ENCODE measurements at regions not wholly inside any gene's neighbourhood (a gene's known extent, or its start where the extent isn't known, plus 50 kb on each side); places are given as distances from the start of the nearest gene placed in this dataset.

DNA sequence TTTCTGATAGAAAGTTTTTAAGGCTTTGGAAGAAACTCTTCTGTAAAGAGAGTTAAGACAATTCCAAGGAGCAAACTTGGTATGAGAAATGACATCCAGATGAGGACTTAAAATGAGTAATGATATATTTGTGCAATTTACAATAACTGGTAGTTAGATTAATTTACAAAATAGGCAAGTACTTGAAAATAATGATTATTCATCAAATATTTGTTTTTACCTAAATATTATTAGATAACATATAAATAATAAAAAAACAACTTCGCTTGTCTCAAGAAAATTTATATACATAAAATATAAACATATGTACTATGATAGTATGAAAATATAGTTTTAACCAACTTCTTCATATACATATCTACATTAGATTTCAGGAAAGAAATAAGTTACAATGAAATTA, 478.5 kb downstream of the TRIB2 start:
- no peaks in the 10 kb centered on the region for H3K4me1 ChIP-seq (ENCODE audit: insufficient read depth, low read length, poor library complexity, severe bottlenecking)
- H4K20me1 ChIP-seq (ENCODE audit: insufficient read depth, low read length) = no peaks in the 10 kb centered on the region
- POLR2A ChIA-PET = no interaction called here
- H3K9me3 ChIP-seq (ENCODE audit: low read length) = no peaks in the 10 kb centered on the region
- intact Hi-C loops (cut with micrococcal nuclease; ENCODE audit: unreplicated experiment) = no loop called here
- no peaks in the 10 kb centered on the region for H3K9me2 ChIP-seq (ENCODE audit: insufficient read depth, low read length)
- H3K79me2 ChIP-seq (ENCODE audit: insufficient read depth, low read depth, low read length) = no peaks in the 10 kb centered on the region
- H3K4me2 ChIP-seq (ENCODE audit: low read length) = no peak overlapping the region
- H3K27ac ChIP-seq (ENCODE audit: low read depth, low read length, poor library complexity, severe bottlenecking) = no peak overlapping the region
- no peak for TF ChIP-seq EZH2phosphoT487 (IDR thresholded peaks at IDR 0.05; ENCODE audit: borderline replicate concordance, low read depth, low read length)
- TF ChIP-seq CTCF (conservative IDR thresholded peaks at IDR 0.05; ENCODE audit: low read length) = no peak
- H2AFZ ChIP-seq (ENCODE audit: low read length) = no peak overlapping the region
- CTCF ChIA-PET (ENCODE audit: unreplicated experiment) = no interaction called here
- H3K36me3 ChIP-seq (ENCODE audit: insufficient read depth, low read length) = no peaks in the 10 kb centered on the region
- no TSS peak for BruUV-seq (replicated peaks)
- no peak for DNase-seq (ENCODE audit: low spot score)
- no peak overlapping the region for H3K4me3 ChIP-seq (ENCODE audit: low read depth, low read length, poor library complexity, severe bottlenecking)

- CTCF ChIA-PET (ENCODE audit: unreplicated experiment) = no interaction called here
- no peaks in the 10 kb centered on the region for H3K79me2 ChIP-seq (ENCODE audit: insufficient read depth, low read depth, low read length)
- no peak overlapping the region for H3K27ac ChIP-seq (ENCODE audit: low read depth, low read length, poor library complexity, severe bottlenecking)
- H2AFZ ChIP-seq (ENCODE audit: low read length) = no peak overlapping the region
- TF ChIP-seq EZH2phosphoT487 (IDR thresholded peaks at IDR 0.05; ENCODE audit: borderline replicate concordance, low read depth, low read length) (no peak), CTCF (conservative IDR thresholded peaks at IDR 0.05; ENCODE audit: low read length) (no peak)
- no peaks in the 10 kb centered on the region for H3K9me3 ChIP-seq (ENCODE audit: low read length)
- no peak overlapping the region for H3K4me3 ChIP-seq (ENCODE audit: low read depth, low read length, poor library complexity, severe bottlenecking)
- no peaks in the 10 kb centered on the region for H3K36me3 ChIP-seq (ENCODE audit: insufficient read depth, low read length)
- DNase-seq (ENCODE audit: low spot score) = no peak
- H4K20me1 ChIP-seq (ENCODE audit: insufficient read depth, low read length) = no peaks in the 10 kb centered on the region
- H3K9me2 ChIP-seq (ENCODE audit: insufficient read depth, low read length) = no peaks in the 10 kb centered on the region
- no TSS peak for BruUV-seq (replicated peaks)
- H3K4me1 ChIP-seq (ENCODE audit: insufficient read depth, low read length, poor library complexity, severe bottlenecking) = no peaks in the 10 kb centered on the region
- H3K4me2 ChIP-seq (ENCODE audit: low read length) = no peak overlapping the region
- POLR2A ChIA-PET = no interaction called here
- intact Hi-C loops (cut with micrococcal nuclease; ENCODE audit: unreplicated experiment) = no loop called here
Measured at GRCh38 chr2:13197248-13197647, 480.5 kb downstream of the TRIB2 start.

- no peak overlapping the region for H3K4me2 ChIP-seq (ENCODE audit: low read length)
- H3K4me1 ChIP-seq (ENCODE audit: insufficient read depth, low read length, poor library complexity, severe bottlenecking) = no peaks in the 10 kb centered on the region
- no peak overlapping the region for H2AFZ ChIP-seq (ENCODE audit: low read length)
- no peaks in the 10 kb centered on the region for H3K9me3 ChIP-seq (ENCODE audit: low read length)
- BruUV-seq (replicated peaks) = no TSS peak
- no peaks in the 10 kb centered on the region for H4K20me1 ChIP-seq (ENCODE audit: insufficient read depth, low read length)
- H3K36me3 ChIP-seq (ENCODE audit: insufficient read depth, low read length) = no peaks in the 10 kb centered on the region
- ChIA-PET POLR2A (interaction anchor here (0.7 kb wide), 1 partner anchor 876 kb away, joined by 6 read pairs; no protein-coding TSS in a partner anchor), CTCF (ENCODE audit: unreplicated experiment) (no interaction called here)
- DNase-seq (ENCODE audit: low spot score) = no peak
- no peaks in the 10 kb centered on the region for H3K9me2 ChIP-seq (ENCODE audit: insufficient read depth, low read length)
- TF ChIP-seq EZH2phosphoT487 (IDR thresholded peaks at IDR 0.05; ENCODE audit: borderline replicate concordance, low read depth, low read length) (no peak), CTCF (conservative IDR thresholded peaks at IDR 0.05; ENCODE audit: low read length) (0 out of 2 replicates have a peak, but pooled peaks have one; percentile 19)
- H3K4me3 ChIP-seq (ENCODE audit: low read depth, low read length, poor library complexity, severe bottlenecking) = no peak overlapping the region
- H3K79me2 ChIP-seq (ENCODE audit: insufficient read depth, low read depth, low read length) = no peaks in the 10 kb centered on the region
- intact Hi-C loops (cut with micrococcal nuclease; ENCODE audit: unreplicated experiment) = no loop called here
- H3K27ac ChIP-seq (ENCODE audit: low read depth, low read length, poor library complexity, severe bottlenecking) = no peak overlapping the region
Measured at GRCh38 chr2:13201924-13202323, 485.2 kb downstream of the TRIB2 start.
